ENCODE measurements at regions not wholly inside any gene's neighbourhood (a gene's known extent, or its start where the extent isn't known, plus 50 kb on each side); places are given as distances from the start of the nearest gene placed in this dataset.

GRCh38 chr2:209113026-209113425, 310.8 kb upstream of the MAP2 start:
- TF ChIP-seq TAF1 (IDR thresholded peaks at IDR 0.05; ENCODE audit: borderline replicate concordance, low read depth, low read length) (no peak), MXI1 (IDR thresholded peaks at IDR 0.05; ENCODE audit: low read depth, low read length) (no peak), CTCF (IDR thresholded peaks at IDR 0.05) (no peak), PBX3 (IDR thresholded peaks at IDR 0.05) (no peak), EZH2phosphoT487 (IDR thresholded peaks at IDR 0.05; ENCODE audit: borderline replicate concordance, low read depth) (no peak), SIN3A (IDR thresholded peaks at IDR 0.05; ENCODE audit: borderline replicate concordance, low read depth, low read length) (no peak), REST (IDR thresholded peaks at IDR 0.05; ENCODE audit: low read depth, low read length) (no peak), EP300 (IDR thresholded peaks at IDR 0.05; ENCODE audit: borderline replicate concordance in 1 of 2, low read depth in 1 of 2, low read length in 1 of 2) (no peak), MAX (IDR thresholded peaks at IDR 0.05; ENCODE audit: low read depth) (no peak), USF2 (IDR thresholded peaks at IDR 0.05; ENCODE audit: borderline replicate concordance, low read depth, low read length) (no peak)

All from SK-N-SH (cell line).